Stimulated activated naive CD8-positive, alpha-beta T cell treated with anti-CD3 and anti-CD28 coated beads, Interleukin-15, Interleukin-2, amounts not matched to agents 100 ng/mL and 50 ng/mL, for 24 hours (primary cell): ENCODE measurements at regions not wholly inside any gene's neighbourhood (a gene's known extent, or its start where the extent isn't known, plus 50 kb on each side); places are given as distances from the start of the nearest gene placed in this dataset.
"Not testable (repeated sequence)": the region's sequence is repeated elsewhere in the genome, so short reads cannot be mapped to it uniquely, and the experiment has no call there.

Experiments
- H3K27ac Mint-ChIP-seq: one replicate; pipeline ENCODE4 v1.8.0; 2021; ENCODE audit warnings: mild to moderate bottlenecking, mixed read lengths
- H3K27me3 Mint-ChIP-seq: one replicate; pipeline ENCODE4 v1.8.0; 2021; ENCODE audit warnings: mixed read lengths
- H3K36me3 Mint-ChIP-seq: one replicate; pipeline ENCODE4 v1.8.0; 2021; ENCODE audit warnings: low read depth, mixed read lengths
- H3K4me1 Mint-ChIP-seq: one replicate; pipeline ENCODE4 v1.8.0; 2021; ENCODE audit warnings: low read depth, mixed read lengths
- H3K4me3 Mint-ChIP-seq: one replicate; pipeline ENCODE4 v1.8.0; 2021; ENCODE audit warnings: mild to moderate bottlenecking, mixed read lengths
- H3K9me3 Mint-ChIP-seq: one replicate; pipeline ENCODE4 v1.8.0; 2021; ENCODE audit warnings: mixed read lengths

GRCh38 chr1:87981386-87981785, 652.7 kb downstream of the LMO4 start:
- H3K4me3 Mint-ChIP-seq, result no peak overlapping the region
- H3K27ac Mint-ChIP-seq, result no peak overlapping the region
- no peaks in the 10 kb centered on the region for H3K4me1 Mint-ChIP-seq
- H3K27me3 Mint-ChIP-seq, result peaks cover 11% of the 10 kb centered on the region
- no peaks in the 10 kb centered on the region for H3K36me3 Mint-ChIP-seq
- H3K9me3 Mint-ChIP-seq, result no peaks in the 10 kb centered on the region

GRCh38 chr1:87981810-87982209, 653.1 kb downstream of the LMO4 start:
- Mint-ChIP-seq H3K27ac (no peak overlapping the region), H3K4me1 (no peaks in the 10 kb centered on the region), H3K4me3 (no peak overlapping the region), H3K27me3 (peaks cover 11% of the 10 kb centered on the region), H3K9me3 (no peaks in the 10 kb centered on the region), H3K36me3 (no peaks in the 10 kb centered on the region)

GRCh38 chr1:87983841-87984240, 655.2 kb downstream of the LMO4 start:
- Mint-ChIP-seq H3K4me1 (no peaks in the 10 kb centered on the region), H3K36me3 (no peaks in the 10 kb centered on the region), H3K27me3 (peaks cover 3% of the 10 kb centered on the region), H3K9me3 (no peaks in the 10 kb centered on the region), H3K27ac (no peak overlapping the region), H3K4me3 (no peak overlapping the region)

GRCh38 chr1:87985071-87985470, 656.4 kb downstream of the LMO4 start:
- Mint-ChIP-seq H3K36me3 (no peaks in the 10 kb centered on the region), H3K9me3 (no peaks in the 10 kb centered on the region), H3K4me1 (no peaks in the 10 kb centered on the region), H3K4me3 (no peak overlapping the region), H3K27ac (no peak overlapping the region), H3K27me3 (peaks cover 3% of the 10 kb centered on the region)

GRCh38 chr1:87986130-87986866, 657.6 kb downstream of the LMO4 start:
- H3K27me3 Mint-ChIP-seq, result peaks cover 3% of the 10 kb centered on the region
- H3K36me3 Mint-ChIP-seq, result no peaks in the 10 kb centered on the region
- H3K9me3 Mint-ChIP-seq, result no peaks in the 10 kb centered on the region
- H3K4me1 Mint-ChIP-seq, result no peaks in the 10 kb centered on the region
- no peak overlapping the region for H3K27ac Mint-ChIP-seq
- H3K4me3 Mint-ChIP-seq, result no peak overlapping the region

GRCh38 chr1:87989346-87989745, 660.7 kb downstream of the LMO4 start:
- H3K4me3 Mint-ChIP-seq, result no peak overlapping the region
- peaks cover 6% of the 10 kb centered on the region for H3K27me3 Mint-ChIP-seq
- H3K27ac Mint-ChIP-seq, result no peak overlapping the region
- no peaks in the 10 kb centered on the region for H3K9me3 Mint-ChIP-seq
- no peaks in the 10 kb centered on the region for H3K36me3 Mint-ChIP-seq
- H3K4me1 Mint-ChIP-seq, result no peaks in the 10 kb centered on the region

- H3K27me3 Mint-ChIP-seq, H3K36me3 Mint-ChIP-seq, H3K4me1 Mint-ChIP-seq: not testable (repeated sequence)
These were observed 663.9 kb downstream of the LMO4 start for GRCh38 chr1:87992536-87992935.

GRCh38 chr1:87993051-87993450, 664.4 kb downstream of the LMO4 start:
- Mint-ChIP-seq H3K27me3 (peaks cover 6% of the 10 kb centered on the region), H3K27ac (no peak overlapping the region), H3K4me3 (no peak overlapping the region), H3K4me1 (no peaks in the 10 kb centered on the region), H3K9me3 (no peaks in the 10 kb centered on the region), H3K36me3 (no peaks in the 10 kb centered on the region)

More at GRCh38 chr1:87992536-87992935, 663.9 kb downstream of the LMO4 start:
- not testable (repeated sequence) for H3K9me3 Mint-ChIP-seq, H3K4me3 Mint-ChIP-seq, H3K27ac Mint-ChIP-seq

GRCh38 chr1:87999852-88000251, 671.2 kb downstream of the LMO4 start:
- Mint-ChIP-seq H3K9me3 (no peaks in the 10 kb centered on the region), H3K4me3 (no peak overlapping the region), H3K36me3 (no peaks in the 10 kb centered on the region), H3K4me1 (no peaks in the 10 kb centered on the region), H3K27ac (no peak overlapping the region), H3K27me3 (peaks cover 4% of the 10 kb centered on the region)

GRCh38 chr1:88001460-88001859, 672.8 kb downstream of the LMO4 start:
- Mint-ChIP-seq H3K27me3 (peaks cover 4% of the 10 kb centered on the region), H3K36me3 (no peaks in the 10 kb centered on the region), H3K4me1 (no peaks in the 10 kb centered on the region), H3K4me3 (no peak overlapping the region), H3K9me3 (no peaks in the 10 kb centered on the region), H3K27ac (no peak overlapping the region)

- no peaks in the 10 kb centered on the region for H3K36me3 Mint-ChIP-seq
- H3K27me3 Mint-ChIP-seq, result peaks cover 4% of the 10 kb centered on the region
- no peaks in the 10 kb centered on the region for H3K9me3 Mint-ChIP-seq
- H3K4me1 Mint-ChIP-seq, result no peaks in the 10 kb centered on the region
- no peak overlapping the region for H3K4me3 Mint-ChIP-seq
- H3K27ac Mint-ChIP-seq, result no peak overlapping the region
These were observed 674.6 kb downstream of the LMO4 start for GRCh38 chr1:88003255-88003654.

GRCh38 chr1:88009916-88010315, 674.2 kb upstream of the PKN2 start:
- Mint-ChIP-seq H3K9me3 (no peaks in the 10 kb centered on the region), H3K27ac (no peak overlapping the region), H3K4me1 (no peaks in the 10 kb centered on the region), H3K4me3 (no peak overlapping the region), H3K36me3 (no peaks in the 10 kb centered on the region), H3K27me3 (peaks cover 7% of the 10 kb centered on the region)

- Mint-ChIP-seq H3K9me3 (no peaks in the 10 kb centered on the region), H3K27me3 (peaks cover 7% of the 10 kb centered on the region), H3K36me3 (no peaks in the 10 kb centered on the region), H3K4me3 (no peak overlapping the region), H3K4me1 (no peaks in the 10 kb centered on the region), H3K27ac (no peak overlapping the region)
These were observed 670.6 kb upstream of the PKN2 start for GRCh38 chr1:88013485-88013884.

- H3K36me3 Mint-ChIP-seq, result no peaks in the 10 kb centered on the region
- H3K27ac Mint-ChIP-seq, result no peak overlapping the region
- H3K4me1 Mint-ChIP-seq, result no peaks in the 10 kb centered on the region
- H3K4me3 Mint-ChIP-seq, result no peak overlapping the region
- no peaks in the 10 kb centered on the region for H3K9me3 Mint-ChIP-seq
- peaks cover 7% of the 10 kb centered on the region for H3K27me3 Mint-ChIP-seq
These were observed 669.9 kb upstream of the PKN2 start for GRCh38 chr1:88014131-88014530.

- no peak overlapping the region for H3K4me3 Mint-ChIP-seq
- H3K27me3 Mint-ChIP-seq, result no peaks in the 10 kb centered on the region
- no peaks in the 10 kb centered on the region for H3K36me3 Mint-ChIP-seq
- H3K27ac Mint-ChIP-seq, result no peak overlapping the region
- H3K4me1 Mint-ChIP-seq, result no peaks in the 10 kb centered on the region
- H3K9me3 Mint-ChIP-seq, result no peaks in the 10 kb centered on the region
These were observed 667.1 kb upstream of the PKN2 start for GRCh38 chr1:88016947-88017346.

- no peak overlapping the region for H3K4me3 Mint-ChIP-seq
- no peaks in the 10 kb centered on the region for H3K36me3 Mint-ChIP-seq
- H3K27ac Mint-ChIP-seq, result no peak overlapping the region
- H3K9me3 Mint-ChIP-seq, result no peaks in the 10 kb centered on the region
- peaks cover 3% of the 10 kb centered on the region for H3K27me3 Mint-ChIP-seq
- H3K4me1 Mint-ChIP-seq, result no peaks in the 10 kb centered on the region
These were observed 662.5 kb upstream of the PKN2 start for GRCh38 chr1:88021529-88021928.
